HG02884 (cell line): ENCODE measurements at regions not wholly inside any gene's neighbourhood (a gene's known extent, or its start where the extent isn't known, plus 50 kb on each side); places are given as distances from the start of the nearest gene placed in this dataset.

Experiments
- ATAC-seq: cut with Tn5 transposase; IDR thresholded peaks from one replicate; pipeline ENCODE4 v1.9.1; 2021; ENCODE audit warnings: mild to moderate bottlenecking, moderate library complexity; ENCODE audit not compliant: unreplicated experiment

DNA sequence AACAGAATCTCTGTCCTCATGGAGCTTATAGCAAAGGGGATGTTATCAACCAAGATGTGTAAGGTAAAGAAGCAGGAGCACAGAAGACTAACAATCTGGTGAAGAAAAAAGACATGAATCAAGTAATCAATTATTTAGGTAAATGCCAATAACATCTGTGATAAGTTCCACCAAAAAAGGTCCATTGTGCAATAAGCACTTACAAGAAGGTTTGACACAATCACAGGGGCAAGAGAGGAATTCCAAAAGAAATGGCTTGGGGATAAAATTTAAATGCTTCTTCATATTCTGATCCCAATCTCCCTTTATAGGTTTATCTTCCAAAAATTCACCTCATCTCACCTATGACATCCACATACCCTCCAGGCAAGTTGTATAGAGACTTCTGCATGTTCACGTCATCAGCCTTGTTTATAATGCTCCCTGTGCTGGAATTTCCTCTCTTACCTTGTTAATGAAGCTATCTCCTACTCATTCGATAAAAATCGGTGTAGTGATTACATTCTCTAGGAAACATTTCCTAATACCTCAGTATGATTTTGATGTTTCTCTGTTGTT, 53.6 kb upstream of the DPT start:
- no peak for ATAC-seq

DNA sequence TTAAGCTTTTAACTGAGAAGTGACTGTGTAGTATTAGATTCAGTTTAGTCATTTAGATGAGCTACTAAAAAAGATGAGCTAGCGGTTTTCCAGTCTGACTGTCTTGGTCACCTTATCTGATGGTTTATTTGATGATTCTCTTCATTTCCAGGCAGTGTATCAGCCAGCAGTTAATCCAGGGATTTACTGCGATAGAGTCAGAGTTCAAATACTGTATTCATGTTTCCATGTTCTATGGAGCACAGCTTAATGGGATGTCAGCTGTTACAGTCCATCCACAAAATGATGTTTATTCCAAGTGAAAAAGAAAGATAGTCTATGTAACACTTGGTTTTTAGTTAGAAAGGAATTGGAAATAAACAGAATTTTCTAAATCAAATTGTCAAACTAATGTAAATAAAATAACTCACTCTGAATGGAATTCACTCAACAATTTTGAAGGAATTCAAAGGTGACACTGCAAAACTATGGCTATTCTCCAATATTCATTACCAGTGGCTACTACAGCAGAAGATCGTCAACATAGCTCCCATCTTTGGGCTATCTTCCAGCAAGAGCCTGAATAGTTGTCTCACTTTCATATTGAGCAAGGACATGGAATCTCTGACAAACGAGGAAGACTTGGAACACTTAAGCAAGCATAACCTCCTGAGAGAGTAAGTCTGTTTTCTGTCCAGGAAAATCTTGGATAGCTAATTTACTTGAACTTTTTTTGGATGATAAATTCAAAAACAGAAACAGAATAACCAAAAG, 54.6 kb upstream of the DPT start:
- ATAC-seq, result no peak

DNA sequence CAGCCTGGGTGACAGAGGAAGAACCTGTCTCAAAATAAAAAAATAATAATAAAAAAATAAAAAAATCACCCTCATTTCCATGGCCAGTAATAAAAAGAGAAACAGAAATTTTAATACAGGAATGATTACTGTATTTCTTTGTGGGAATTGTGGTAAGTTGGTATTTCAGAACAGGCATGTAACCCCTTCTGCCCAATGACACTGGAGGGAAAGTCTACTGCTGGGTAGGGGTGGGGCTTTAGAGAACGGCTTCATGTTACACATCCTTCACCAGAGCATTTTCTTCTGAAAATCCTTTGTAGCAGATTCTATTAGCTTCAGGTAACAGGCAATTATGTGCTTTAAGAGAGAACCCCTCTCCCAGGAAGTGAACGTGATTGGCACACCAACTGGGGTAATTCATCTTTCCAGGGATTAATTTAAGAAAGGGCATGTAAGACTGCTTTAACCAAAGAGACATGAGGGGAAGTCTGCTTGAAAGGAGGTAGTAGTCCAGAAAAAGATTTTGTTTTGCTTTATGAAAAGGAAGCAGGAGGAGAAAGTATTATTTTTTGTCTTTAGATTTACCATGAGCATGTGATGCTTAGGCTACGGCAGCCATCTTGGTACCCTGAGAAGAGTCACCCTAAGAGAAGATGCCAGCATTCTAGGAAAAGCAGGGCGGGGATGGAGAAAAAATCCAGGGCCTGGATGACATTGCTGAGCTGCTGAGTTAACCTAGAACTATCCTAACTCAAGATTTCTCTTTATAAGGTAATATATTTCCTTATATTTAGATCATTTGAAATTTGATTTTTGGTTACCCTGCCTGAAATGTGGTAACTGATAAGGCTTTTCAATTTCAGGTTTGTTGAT, 57.7 kb upstream of the DPT start:
- no peak for ATAC-seq

DNA sequence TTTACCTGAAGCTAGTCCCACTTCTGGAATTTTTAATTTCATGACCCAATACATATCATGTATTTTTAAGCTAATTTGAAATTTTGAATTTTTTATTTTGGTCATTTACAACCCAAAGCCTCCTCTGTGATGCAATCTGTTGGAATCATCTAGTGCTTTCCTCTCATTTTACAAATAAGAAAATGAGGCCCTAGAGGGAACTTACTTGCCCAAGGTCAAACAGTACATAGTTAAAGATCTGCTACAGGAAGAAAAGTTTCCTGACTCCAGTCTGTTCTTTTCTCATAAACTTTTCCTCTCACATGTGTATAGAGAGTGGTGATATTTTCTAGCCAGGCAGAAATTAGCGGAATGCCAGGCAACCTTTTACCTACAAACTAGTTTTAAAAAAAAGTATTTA, 59.3 kb upstream of the DPT start:
- ATAC-seq, result no peak

DNA sequence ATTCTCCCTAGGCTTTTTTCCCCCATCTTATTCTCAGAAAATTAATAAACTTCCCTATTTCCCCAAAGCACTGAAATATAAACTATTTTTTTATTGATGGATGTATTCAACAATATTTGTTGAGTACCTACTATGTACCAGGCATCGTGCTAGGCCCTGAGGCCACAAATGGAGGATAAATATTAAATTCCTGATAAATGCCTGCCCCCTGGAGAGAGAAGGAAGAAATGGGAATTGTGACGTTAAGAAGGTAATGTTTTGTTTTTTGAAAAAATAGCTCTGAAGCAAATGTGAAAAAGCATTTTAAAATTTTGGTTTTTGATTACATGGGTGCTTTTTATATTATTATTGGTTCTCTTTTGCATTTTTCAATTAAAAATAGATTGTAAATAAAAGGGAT, 60.5 kb upstream of the DPT start:
- ATAC-seq, result no peak

DNA sequence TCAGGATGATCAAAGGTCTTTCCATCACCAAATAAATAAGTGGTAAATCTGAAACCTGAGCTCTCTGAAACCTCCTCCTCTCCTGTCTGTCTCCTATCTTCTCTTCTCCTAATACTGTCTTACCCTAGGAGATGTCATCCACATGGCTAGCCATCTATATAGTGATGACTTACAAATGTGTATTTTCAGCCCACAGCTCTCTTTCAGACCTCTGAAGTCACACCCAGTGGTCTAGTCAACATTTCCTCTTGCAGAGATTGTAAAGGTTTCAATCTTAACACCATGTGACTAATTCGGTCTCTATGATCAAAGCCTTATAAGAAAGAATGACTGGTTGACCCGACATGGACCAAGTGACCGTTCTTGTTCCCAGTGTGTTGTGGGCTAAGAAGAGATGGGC, 63.1 kb upstream of the DPT start:
- no peak for ATAC-seq

DNA sequence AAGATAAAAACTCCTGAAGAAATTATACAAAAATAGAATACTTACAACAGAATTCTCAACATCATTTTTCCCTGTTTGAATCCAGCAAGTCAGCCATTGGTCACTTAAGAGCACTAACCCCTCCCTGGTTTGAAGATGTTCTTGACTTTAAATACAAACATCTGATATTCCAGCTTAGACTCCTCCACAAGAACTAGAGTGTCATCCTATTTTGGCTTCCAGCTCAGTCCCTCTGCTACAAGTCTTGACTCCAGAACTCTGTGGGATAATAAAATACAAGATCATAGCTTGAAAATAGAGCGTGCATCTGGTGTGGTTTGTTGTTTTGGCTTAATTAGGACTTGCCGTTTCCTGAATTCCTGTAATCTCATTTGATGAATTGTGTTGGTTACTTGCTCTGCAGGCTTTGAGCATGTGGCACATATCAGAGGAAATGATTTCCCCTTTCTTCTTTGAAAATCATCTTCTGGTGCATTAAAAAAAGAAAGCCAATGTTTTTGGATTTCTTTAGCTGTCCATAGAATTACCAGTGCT, 63.7 kb upstream of the DPT start:
- ATAC-seq, result no peak

DNA sequence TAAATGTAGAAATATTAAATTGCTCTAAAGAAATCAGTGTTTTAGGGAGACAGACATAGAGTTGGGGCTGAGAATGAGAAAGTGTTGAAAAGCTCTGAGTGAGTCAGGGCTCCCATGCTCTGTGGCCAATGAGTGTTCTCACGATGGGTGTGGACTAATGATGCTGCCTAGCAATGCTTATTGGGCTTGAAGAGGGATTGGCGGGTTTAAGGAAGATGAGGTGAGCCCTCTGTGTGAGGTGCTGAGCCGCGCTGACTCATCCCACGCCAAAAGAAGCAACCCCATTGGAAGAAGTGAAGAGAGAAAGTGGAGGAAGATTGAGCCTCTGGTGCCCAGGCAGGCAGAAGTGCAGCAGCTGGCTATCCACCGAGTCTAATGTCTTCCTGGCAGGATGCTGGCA, 65.1 kb upstream of the DPT start:
- no peak for ATAC-seq

DNA sequence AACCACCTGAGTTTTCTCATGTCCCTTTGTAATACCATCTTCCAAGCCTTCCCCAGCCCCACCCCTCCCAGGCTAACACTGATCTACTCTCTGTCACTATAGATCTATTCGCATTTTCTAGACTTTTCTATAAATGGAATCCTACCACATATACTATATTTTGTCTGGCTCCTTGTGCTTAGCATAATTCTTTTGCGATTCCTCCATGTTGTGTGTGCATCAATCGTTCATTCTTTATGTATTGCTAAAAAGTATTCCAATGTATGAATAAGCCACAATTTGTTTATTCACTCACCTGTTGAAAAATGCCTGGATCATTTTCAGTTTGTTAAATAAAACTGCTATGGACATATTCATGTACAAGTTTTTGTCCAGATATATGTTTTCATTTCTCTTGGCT, 66.7 kb upstream of the DPT start:
- ATAC-seq, result no peak

DNA sequence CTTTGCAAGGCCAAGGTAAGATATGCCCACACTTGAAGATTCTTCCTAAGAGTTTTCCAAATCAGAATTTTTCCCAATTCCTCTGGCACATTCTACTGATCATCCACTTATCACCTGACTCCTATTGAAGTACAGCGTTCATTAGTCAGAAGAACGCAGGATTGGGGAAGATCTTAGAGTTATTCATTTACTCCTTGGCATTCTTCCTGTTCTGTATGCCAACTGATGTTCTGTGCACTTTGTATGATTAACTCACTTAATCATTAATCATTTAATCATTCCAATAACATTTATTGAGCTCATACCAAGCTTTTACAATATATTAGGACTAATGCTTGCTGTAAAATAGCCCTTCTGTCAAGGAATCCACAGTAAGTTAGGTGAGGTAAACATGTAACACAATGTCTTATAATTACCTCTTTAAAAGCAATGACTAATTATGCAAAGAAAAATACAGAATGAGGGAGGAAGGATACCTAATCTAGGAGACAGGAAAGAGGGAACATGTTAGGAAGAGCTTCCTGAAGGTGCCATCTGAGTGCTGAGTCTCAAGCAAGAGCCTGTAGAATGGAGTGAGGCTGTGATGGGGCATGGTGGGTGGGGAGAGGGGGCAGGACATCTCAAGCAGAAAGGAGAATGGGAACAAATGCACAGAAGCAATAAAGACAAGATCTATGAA, 71.1 kb upstream of the DPT start:
- no peak for ATAC-seq

DNA sequence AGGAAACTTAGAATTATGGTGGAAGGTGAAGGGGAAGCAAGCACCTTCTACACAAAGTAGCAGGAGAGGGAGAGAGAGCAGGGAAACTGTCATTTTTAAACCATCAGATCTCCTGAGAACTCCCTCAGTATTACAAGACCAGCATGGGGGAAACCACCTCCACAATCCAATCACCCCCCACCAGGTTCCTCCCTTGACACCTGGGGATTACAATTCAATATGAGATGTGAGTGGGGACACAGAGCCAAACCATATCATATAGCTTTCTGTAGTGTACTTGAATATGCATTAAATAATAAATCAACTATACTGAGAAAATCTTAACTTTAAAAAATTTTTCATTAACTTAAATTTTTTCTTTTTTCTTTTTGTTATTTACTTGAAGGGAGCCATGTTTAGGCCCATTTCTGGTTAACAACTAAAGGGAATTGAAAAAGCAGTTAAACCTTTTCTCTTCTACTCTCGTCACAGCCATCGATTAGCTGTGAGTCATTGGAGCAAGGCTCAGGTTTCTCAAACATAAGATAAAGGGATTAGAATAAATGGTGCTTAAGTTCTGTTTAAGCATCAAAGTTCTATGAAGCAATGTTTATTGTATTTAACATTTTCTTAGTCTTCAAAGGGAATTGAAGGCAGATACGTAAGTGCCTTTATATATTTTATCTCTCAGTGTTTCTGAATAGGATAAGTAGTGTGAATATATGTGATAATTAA, 72.2 kb upstream of the DPT start:
- no peak for ATAC-seq

DNA sequence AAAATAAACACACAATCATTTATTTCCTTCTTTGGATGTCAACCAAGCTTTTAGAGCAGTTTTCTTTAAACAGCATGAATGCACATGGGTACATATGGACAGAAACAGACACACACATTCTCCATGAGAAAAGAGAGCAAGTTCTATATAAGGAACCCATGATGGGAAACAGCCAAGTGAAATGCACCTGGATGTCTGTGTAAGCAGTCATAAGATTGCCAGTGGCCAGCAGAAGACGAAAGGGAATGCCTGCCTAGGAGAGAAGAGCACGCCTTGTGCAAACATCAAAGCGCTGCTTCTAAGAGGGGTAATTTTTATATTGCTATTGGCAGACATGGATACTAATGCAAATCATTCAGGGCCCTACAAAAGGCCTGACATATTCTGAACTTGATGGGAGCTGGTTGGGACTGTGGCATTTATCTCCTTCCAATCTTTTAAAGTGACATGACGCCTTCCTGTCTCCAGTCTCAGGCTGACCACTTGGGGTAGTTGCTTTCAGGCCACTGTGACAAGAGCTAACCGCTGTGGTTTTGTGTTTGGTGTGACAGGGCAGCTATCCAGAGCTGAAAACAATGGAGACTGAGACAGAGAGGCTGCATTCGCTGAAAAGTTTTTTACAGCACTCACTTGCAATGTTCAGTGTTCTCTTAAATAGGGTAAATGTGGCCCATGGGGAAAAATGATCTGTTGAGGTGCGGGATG, 75.0 kb upstream of the DPT start:
- ATAC-seq, result no peak

DNA sequence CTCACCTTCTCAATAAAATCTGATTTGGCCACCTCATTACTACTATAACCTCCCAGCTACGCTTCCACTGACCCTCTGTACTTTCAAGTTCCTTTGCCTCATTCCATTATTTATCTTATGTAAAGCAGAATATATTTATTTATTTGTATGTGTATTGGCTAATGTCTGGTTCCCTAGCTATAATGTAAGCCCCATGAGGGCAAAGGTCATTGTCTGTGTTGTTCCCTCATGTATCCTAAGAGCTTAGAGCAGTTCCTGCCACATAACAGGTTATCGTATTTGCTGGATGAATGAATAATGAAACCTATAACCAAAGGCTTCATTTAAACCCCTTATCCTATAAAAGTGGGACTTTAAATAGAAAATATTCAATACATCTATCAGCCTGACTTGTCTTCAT, 77.9 kb upstream of the DPT start:
- ATAC-seq, result no peak

DNA sequence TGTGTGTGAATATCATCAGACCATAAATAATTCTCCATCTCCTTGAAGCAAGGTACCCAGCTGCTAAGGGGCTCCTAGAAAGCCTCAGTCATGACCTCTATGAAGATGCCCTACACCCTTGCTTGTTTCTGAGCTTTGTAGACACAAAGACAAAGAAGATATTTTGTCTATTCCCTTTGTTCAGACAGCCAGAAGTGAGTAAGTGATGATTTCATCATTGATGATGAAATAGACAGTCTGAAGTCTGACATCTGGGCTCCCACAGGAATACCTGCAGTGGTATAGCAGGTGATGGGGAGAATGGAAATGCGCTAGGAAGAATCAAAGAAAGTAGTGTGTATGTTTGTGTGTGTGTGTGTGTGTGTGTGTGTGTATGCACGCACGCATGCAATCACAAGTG, 82.2 kb upstream of the DPT start:
- ATAC-seq, result no peak

DNA sequence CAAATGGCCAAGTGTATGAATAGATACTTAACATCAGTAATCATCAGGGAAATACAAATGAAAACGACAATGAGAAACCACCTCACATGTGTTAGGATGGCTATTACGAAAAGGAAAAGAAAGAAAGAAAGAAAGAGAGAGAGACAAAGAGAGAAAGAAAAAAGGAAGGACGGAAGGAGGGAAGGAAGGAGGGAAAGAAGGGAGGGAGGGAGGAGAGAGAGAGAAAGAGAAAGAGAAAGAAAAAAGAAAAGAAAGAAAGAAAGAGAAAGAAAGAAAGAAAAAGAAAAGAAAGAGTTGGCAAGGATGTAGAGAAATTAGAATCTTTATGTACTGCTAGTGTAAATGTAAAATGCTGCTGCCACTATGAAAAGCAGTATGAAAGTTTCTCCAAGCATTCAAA, 90.7 kb upstream of the DPT start:
- ATAC-seq, result no peak

DNA sequence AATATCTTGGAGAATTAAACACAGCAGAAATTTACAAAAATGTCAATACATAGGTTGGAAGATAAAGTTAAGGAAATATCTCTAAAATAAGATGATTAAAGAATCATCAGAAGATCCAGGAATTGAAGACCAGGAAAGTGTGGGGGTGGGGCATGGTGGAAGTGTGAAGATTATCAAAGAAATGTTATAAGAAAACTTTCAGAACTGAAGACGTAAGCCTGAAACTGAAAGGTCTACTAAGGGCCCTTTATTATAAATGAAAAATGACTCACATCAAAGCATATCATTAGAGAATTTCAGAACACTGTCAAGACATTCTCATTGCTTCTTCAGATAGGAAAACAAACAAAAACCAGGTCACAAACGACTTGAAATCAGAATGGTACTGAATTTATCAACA, 92.4 kb upstream of the DPT start:
- no peak for ATAC-seq

DNA sequence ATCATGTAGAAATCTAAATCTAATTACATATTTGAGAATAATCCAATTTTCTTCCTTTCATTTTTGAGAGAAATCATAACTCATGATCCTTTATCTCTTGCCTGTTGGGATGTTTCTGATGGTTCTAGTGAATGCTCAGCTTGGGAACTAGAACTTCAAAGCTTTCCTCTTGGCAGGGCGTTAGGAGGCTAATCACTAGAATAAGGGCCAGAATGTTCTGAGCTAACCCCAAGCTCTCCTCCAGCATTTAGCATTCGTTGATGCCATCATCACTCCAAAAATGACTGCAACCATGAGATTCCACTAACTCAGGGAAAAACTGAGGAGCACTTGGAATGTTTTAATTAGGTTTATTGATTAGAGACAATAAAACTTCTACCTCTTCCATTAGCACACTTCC, 93.9 kb upstream of the DPT start:
- ATAC-seq, result no peak

DNA sequence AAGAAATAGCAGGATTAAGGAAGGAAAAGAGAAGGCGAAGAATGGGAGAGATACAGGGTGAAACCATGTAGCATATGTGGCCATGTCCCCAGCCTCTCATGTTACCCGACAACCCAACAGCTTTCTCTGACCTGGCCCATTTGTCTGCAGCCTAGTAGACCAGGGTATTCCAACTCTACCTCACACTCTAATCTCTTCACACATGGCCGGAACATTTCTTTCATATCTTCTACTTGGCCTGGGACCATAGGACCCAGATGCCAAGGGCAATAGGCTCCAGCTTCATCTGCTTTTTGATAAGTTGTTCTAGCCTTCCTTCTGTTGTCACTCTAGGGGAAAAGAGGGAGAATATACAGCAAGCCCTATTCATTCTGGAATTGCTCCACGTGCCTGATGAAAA, 95.0 kb upstream of the DPT start:
- no peak for ATAC-seq

DNA sequence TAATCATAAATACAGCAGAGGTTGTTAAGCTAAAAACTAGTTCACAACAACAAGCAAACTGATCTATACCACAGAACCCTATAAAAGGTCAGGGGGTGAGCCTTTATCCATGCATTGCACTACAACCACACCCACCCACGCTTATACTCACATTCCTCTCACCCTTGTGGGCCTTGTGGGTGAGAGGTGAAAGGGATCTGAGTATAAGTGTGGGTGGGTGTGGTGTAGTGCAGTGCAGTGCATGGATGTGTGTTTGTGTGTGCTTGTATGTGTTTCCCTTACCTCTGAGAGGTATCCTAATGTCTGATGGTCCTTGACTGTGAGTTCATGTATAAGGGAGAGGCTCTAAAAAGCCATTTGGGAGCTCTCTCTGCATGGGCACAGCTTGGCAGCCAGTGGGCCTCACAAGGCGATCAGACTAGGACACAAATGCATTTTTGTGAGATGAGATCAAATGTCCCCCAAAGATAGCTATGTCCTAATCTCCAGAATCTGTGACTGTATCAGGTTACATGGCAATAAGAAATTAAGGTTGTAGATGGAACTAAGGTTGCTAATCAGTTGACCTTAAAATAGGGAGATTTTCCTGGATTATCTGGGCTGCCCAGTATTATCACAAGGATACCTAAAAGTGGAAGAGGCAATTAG, 95.5 kb upstream of the DPT start:
- no peak for ATAC-seq

DNA sequence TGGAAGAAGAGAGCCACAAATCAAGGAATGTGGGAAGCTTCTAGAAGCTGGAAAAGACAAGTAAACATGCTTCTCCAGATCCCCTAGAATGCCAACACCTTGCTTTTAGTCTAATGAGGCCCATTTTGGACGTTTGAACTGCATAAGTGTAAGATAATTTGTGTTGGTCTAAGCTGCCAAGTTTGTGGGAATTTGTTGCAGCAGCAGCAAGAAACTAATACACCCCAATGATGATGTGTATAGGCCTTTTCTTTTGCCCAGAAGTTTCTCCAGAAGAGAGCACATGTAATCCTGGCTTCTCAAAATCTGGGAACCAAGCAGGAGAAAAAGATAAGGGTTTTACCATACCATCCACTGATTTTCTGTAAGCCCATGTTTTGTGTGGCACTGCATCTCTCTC, 96.1 kb upstream of the DPT start:
- no peak for ATAC-seq
